GM20000 (cell line): ENCODE measurements at regions not wholly inside any gene's neighbourhood (a gene's known extent, or its start where the extent isn't known, plus 50 kb on each side); places are given as distances from the start of the nearest gene placed in this dataset.
A peak's percentile ranks its signal among the peaks of the same experiment; 100 is the strongest.

Experiments
- DNase-seq: peaks from one replicate; pipeline ENCODE4 v3.0.0; 2012; ENCODE audit warnings: low spot score
- CTCF ChIP-seq: IDR thresholded peaks from 2 replicates; pipeline ENCODE4 v1.5.1; 2012; ENCODE audit warnings: mild to moderate bottlenecking, control low read depth; ENCODE audit errors: extremely low read depth, missing control alignments

DNA sequence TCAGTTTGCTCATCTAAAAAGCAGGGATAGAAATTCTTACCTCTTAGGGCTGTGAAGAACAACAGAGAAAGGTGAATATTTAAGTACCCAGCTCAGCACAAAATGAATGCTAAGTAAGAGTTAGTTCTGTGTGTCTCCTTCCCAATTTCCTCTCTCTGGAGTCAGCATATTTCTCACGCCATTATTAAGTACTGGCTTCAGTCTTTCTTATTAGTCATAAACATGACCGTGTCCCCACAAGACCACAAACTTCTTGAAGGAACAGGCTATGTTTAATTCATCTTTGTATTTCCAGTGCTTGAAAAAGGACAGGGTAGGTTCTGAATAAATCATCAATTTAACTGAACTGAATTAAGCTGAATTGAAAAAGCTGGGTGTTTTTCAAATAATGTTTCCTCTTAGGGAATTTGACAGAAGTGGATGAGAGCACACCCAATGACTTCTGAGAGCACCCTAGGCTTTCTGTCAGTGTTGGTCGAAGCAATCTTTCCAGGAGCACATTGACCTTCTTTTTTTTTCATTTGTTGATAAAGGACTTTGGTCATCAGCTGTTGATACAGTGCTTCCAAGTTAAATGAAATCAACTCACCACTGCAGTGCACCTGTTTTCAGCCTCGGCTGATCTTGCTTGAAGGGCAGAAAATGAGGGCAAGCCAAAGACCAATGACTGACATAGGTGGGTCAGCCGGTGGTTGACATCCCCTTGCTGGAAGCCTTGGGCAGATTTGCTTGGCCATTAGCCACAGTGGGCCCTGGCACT lies 324.6 kb downstream of the MFSD1 start:
- no peak for DNase-seq
- TF ChIP-seq CTCF: no peak

- no peak for TF ChIP-seq CTCF
- no peak for DNase-seq
These were observed 325.2 kb downstream of the MFSD1 start for GRCh38 chr3:159127021-159127392.

GRCh38 chr3:159128628-159129027 lies 326.8 kb downstream of the MFSD1 start:
- no peak for TF ChIP-seq CTCF
- no peak for DNase-seq

DNA sequence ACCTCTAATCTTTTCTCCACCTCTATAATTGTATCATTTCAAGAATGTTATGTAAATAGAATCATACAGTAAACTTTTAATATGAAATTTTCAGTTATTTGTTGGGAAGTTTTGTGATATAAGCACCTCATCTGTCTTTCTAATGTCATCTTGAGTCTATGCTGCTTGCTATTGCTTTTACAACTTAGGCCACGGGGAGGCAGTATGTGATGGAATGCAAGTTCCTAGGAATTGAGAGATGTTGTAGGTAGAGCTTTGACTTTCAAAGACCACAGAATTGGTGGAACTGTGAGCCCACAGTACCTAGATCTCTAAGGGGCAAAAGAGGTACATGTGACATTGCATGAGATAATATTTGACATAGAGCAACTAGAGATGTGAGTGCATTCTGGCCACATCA lies 328.3 kb downstream of the MFSD1 start:
- no peak for DNase-seq
- peak; percentile 43 for TF ChIP-seq CTCF

DNA sequence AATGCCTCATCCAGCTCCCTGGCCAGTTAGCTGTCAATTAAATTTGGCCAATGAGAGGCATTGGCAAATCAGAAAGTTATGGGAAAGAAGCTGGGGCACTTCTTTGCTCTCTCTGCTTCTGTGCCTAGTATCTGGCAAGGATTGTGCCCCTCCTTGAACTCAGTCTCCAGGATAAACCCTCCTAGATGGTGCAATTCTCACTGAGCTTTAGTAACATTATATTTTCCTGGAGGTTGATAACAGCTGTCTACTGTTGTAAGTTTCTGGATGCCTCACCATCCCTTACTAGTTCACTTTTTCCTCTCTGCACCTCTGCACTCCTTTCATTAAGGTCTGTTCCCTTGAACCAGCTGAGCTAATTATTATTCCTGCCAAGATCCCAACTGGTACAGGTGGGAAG lies 329.5 kb downstream of the MFSD1 start:
- no peak for DNase-seq
- TF ChIP-seq CTCF: no peak

- no peak for DNase-seq
- TF ChIP-seq CTCF: no peak
These were observed 336.1 kb downstream of the MFSD1 start for GRCh38 chr3:159137949-159138348.

DNA sequence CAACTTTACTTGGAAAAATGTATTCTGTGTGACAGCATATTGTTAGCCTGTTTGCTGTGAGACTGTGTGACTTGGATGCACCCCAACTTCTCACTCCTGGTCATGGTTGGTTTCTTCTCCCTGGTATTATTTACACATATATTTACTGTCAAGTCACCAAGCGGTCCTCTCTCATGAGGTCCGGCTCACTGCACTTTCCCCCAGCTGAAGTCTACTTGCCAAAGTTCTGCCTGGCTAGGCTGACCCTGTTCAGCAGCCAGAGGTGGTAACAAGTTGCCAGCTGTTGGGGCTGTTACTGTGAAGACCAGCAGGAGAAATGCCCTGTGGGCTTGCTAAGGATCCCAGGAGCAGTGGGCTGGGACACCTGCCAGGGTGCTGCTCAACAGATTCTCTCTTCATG lies 337.5 kb downstream of the MFSD1 start:
- TF ChIP-seq CTCF: no peak
- no peak for DNase-seq
